ENCODE measurements at regions not wholly inside any gene's neighbourhood (a gene's known extent, or its start where the extent isn't known, plus 50 kb on each side); places are given as distances from the start of the nearest gene placed in this dataset.

- TF ChIP-seq CTCF (IDR thresholded peaks at IDR 0.05; ENCODE audit: insufficient read depth, low read length, poor library complexity, severe bottlenecking) = no peak
- no peak for TF ChIP-seq EZH2phosphoT487 (conservative IDR thresholded peaks at IDR 0.05; ENCODE audit: low read length)
Measured at GRCh38 chr6:40948570-40948969, 90.5 kb downstream of the UNC5CL start.
